ENCODE measurements at regions not wholly inside any gene's neighbourhood (a gene's known extent, or its start where the extent isn't known, plus 50 kb on each side); places are given as distances from the start of the nearest gene placed in this dataset.

- TF ChIP-seq CTCF (IDR thresholded peaks at IDR 0.05) (no peak), POLR2A (IDR thresholded peaks at IDR 0.05) (no peak), EP300 (IDR thresholded peaks at IDR 0.05) (no peak)
These were observed 344.9 kb downstream of the ENC1 start for GRCh38 chr5:74295676-74296075.

All from ovary (tissue), 3 donors.